HCT116 (cell line): ENCODE measurements at regions not wholly inside any gene's neighbourhood (a gene's known extent, or its start where the extent isn't known, plus 50 kb on each side); places are given as distances from the start of the nearest gene placed in this dataset.

ENCODE experiments used
- ATAC-seq: fragments of 200-7000 bp; cut with Tn5 transposase; 2 replicates; pipeline ENCODE4 v1.9.1; 2020; ENCODE audit warnings: mild to moderate bottlenecking, moderate library complexity
- BruUV-seq: library from RNA; stranded (reverse); fragments of 400-500 nt; replicated peaks from 2 replicates; lab custom pipeline; 2021; lab: Mats Ljungman, UMichigan
- CTCF ChIA-PET: fragments of 300-600 bp; sonication (Branson Sonifier 250); formaldehyde crosslinking; loops from one replicate; lab custom pipeline; 2021; ENCODE audit warnings: antibody characterized with exemption; lab: Charles Lee
- POLR2A ChIA-PET: fragments of 300-600, 350-600 bp; sonication (Branson Sonifier 250); formaldehyde crosslinking; loops from one replicate; lab custom pipeline; 2021; ENCODE audit warnings: antibody characterized with exemption; lab: Charles Lee
- RAD21 ChIA-PET, 2 experiments: fragments of 300-600 bp; sonication (Branson Sonifier 250); formaldehyde crosslinking; loops; one replicate each; lab custom pipeline; 2023; ENCODE audit warnings: low total read pairs in 2 of 2; ENCODE audit not compliant: uncharacterized antibody in 2 of 2, unreplicated experiment in 2 of 2, low non-redundant PET in 1 of 2; lab: Charles Lee
- DNase-seq: peaks from one replicate; pipeline ENCODE4 v3.0.0-alpha.2; 2010; ENCODE audit warnings: low read depth, low spot score
- H2AFZ ChIP-seq: fragments of 200-600 bp; shearing (Covaris generic), sonication (generic); 2 replicates; pipeline ENCODE4 v1.6.1; 2017; ENCODE audit warnings: low read depth, mixed run types, mixed read lengths, antibody characterized with exemption, low read length; ENCODE audit not compliant: poor library complexity, severe bottlenecking
- H3K27ac ChIP-seq: 2 replicates; pipeline ENCODE4 v1.5.1; 2012; ENCODE audit warnings: low read depth, low read length
- H3K27me3 ChIP-seq: fragments of 200-600 bp; sonication (generic); 2 replicates; pipeline ENCODE4 v1.6.1; 2016; ENCODE audit warnings: mixed run types, low read length, mixed read lengths; ENCODE audit not compliant: insufficient read depth
- H3K36me3 ChIP-seq, 2 experiments: fragments of 200-500 bp in 1 of 2; fragments of 200-600 bp in 1 of 2; sonication (Bioruptor generic) in 1 of 2; sonication (generic) in 1 of 2; 2 replicates each; pipeline versions ENCODE4 v1.5.1 to v1.6.1; 2014 to 2016; ENCODE audit warnings: low read length in 2 of 2, inconsistent platforms in 1 of 2, mixed read lengths in 1 of 2, mixed run types in 1 of 2; ENCODE audit not compliant: insufficient read depth in 2 of 2, control insufficient read depth in 1 of 2
- H3K4me1 ChIP-seq, 2 experiments: fragments of 200-600 bp in 1 of 2; sonication (generic) in 1 of 2; 2 replicates each; pipeline versions ENCODE4 v1.5.1 to v1.6.1; 2012 to 2017; ENCODE audit warnings: low read length in 2 of 2, inconsistent platforms in 1 of 2, mild to moderate bottlenecking in 1 of 2, mixed read lengths in 1 of 2, mixed run types in 1 of 2, moderate library complexity in 1 of 2; ENCODE audit not compliant: insufficient read depth in 2 of 2, control insufficient read depth in 1 of 2
- H3K4me2 ChIP-seq: fragments of 200-600 bp; sonication (generic); 2 replicates; pipeline ENCODE4 v1.6.1; 2017; ENCODE audit warnings: mixed run types, low read length, mixed read lengths
- H3K4me3 ChIP-seq, 2 experiments: fragments of 200-600 bp in 1 of 2; sonication (generic) in 1 of 2; replicated peaks in 1 of 2; 2 replicates each; pipeline ENCODE4 v1.5.1; 2011 to 2016; ENCODE audit warnings: low read length in 2 of 2, control low read depth in 1 of 2, low read depth in 1 of 2, mild to moderate bottlenecking in 1 of 2, mixed read lengths in 1 of 2, mixed run types in 1 of 2
- H3K79me2 ChIP-seq: fragments of 200-600 bp; sonication (generic); 2 replicates; pipeline ENCODE4 v1.6.1; 2017; ENCODE audit warnings: mild to moderate bottlenecking, mixed run types, low read length, moderate library complexity, mixed read lengths; ENCODE audit not compliant: insufficient read depth
- H3K9ac ChIP-seq: fragments of 200-600 bp; sonication (generic); 2 replicates; pipeline ENCODE4 v1.6.1; 2016; ENCODE audit warnings: low read length, mixed read lengths
- H3K9me2 ChIP-seq: fragments of 200-600 bp; sonication (generic), shearing (Covaris generic); 2 replicates; pipeline ENCODE4 v1.6.1; 2017; ENCODE audit warnings: mixed run types, mild to moderate bottlenecking, moderate library complexity; ENCODE audit not compliant: insufficient read depth
- H3K9me3 ChIP-seq, 2 experiments: fragments of 200-500 bp in 1 of 2; fragments of 200-600 bp in 1 of 2; sonication (Bioruptor generic) in 1 of 2; sonication (generic) in 1 of 2; 2 replicates each; pipeline ENCODE4 v1.6.1; 2014 to 2017; ENCODE audit warnings: low read length in 2 of 2, mixed read lengths in 2 of 2, inconsistent platforms in 1 of 2, low read depth in 1 of 2, mild to moderate bottlenecking in 1 of 2, mixed run types in 1 of 2, moderate library complexity in 1 of 2; ENCODE audit not compliant: control insufficient read depth in 1 of 2, insufficient read depth in 1 of 2
- H4K20me1 ChIP-seq: fragments of 200-600 bp; sonication (generic), shearing (Covaris generic); 2 replicates; pipeline ENCODE4 v1.6.1; 2017; ENCODE audit warnings: mixed run types, mild to moderate bottlenecking, moderate library complexity; ENCODE audit not compliant: insufficient read depth
- CBX3 ChIP-seq: IDR thresholded peaks from 2 replicates; pipeline ENCODE4 v1.6.1; 2012; ENCODE audit warnings: low read depth
- EGR1 ChIP-seq: IDR thresholded peaks from 2 replicates; pipeline ENCODE4 v1.6.1; 2012; ENCODE audit warnings: low read depth
- MAX ChIP-seq: IDR thresholded peaks from 2 replicates; pipeline ENCODE4 v1.6.1; 2012
- POLR2AphosphoS5 ChIP-seq: IDR thresholded peaks from 2 replicates; pipeline ENCODE4 v1.6.1; 2011; ENCODE audit warnings: mild to moderate bottlenecking, low read depth, low read length, moderate library complexity
- SRF ChIP-seq: IDR thresholded peaks from 2 replicates; pipeline ENCODE4 v1.6.1; 2012; ENCODE audit warnings: low read depth
- intact Hi-C: fragments of 100-400 bp; cut with micrococcal nuclease; formaldehyde crosslinking; loops from 2 replicates; pipeline ENCODE4 v1.10.0; 2022
- TF ChIP-seq, protein P1 (sequence below): IDR thresholded peaks from 2 replicates; pipeline ENCODE4 v1.6.1; 2011; ENCODE audit warnings: mild to moderate bottlenecking, low read length, moderate library complexity; ENCODE audit not compliant: insufficient replicate concordance; ENCODE audit errors: extremely low read depth

DNA sequence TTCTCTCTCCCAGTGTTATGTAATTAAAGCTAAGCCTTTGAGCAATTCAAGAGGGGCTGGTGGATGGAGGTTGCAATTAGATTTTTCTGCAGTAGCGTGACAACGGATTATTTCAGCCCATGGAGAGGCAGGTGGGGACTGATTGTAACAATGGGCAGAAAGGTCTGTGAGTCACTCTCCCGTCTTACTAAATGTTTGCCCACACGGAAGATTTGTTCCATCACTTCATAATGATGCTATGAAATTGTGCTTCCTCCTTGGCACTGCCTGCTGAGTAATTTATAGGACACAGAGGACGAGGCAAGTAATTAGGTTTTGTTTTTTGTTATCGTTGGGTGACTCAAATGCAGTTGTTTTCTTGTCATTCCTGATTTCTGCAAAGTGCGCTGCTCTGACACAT lies 594.5 kb upstream of the DPP6 start:
- Histone ChIP-seq H3K79me2 (no peaks in the 10 kb centered on the region), H3K4me2 (no peak overlapping the region), H2AFZ (no peak overlapping the region), H3K9ac (no peak overlapping the region), H3K4me1 (no peaks in the 10 kb centered on the region), H3K36me3 (no peaks in the 10 kb centered on the region), H3K27ac (no peak overlapping the region)
- DNase-seq: no peak
- CTCF ChIA-PET: no interaction called here
- TF ChIP-seq MAX (no peak), POLR2AphosphoS5 (no peak), SRF (no peak), CBX3 (no peak)
- TF ChIP-seq, protein P1, sequence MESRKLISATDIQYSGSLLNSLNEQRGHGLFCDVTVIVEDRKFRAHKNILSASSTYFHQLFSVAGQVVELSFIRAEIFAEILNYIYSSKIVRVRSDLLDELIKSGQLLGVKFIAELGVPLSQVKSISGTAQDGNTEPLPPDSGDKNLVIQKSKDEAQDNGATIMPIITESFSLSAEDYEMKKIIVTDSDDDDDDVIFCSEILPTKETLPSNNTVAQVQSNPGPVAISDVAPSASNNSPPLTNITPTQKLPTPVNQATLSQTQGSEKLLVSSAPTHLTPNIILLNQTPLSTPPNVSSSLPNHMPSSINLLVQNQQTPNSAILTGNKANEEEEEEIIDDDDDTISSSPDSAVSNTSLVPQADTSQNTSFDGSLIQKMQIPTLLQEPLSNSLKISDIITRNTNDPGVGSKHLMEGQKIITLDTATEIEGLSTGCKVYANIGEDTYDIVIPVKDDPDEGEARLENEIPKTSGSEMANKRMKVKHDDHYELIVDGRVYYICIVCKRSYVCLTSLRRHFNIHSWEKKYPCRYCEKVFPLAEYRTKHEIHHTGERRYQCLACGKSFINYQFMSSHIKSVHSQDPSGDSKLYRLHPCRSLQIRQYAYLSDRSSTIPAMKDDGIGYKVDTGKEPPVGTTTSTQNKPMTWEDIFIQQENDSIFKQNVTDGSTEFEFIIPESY: no peak
- TF ChIP-seq, all 23 proteins: peak for 0
- Histone ChIP-seq H3K4me3 (no peak overlapping the region), H3K27me3 (no peaks in the 10 kb centered on the region), H4K20me1 (no peaks in the 10 kb centered on the region), H3K9me3 (no peaks in the 10 kb centered on the region; a peak in 2 of 4 replicates), H3K9me2 (no peaks in the 10 kb centered on the region)
- intact Hi-C loops: no loop called here
- no TSS peak for BruUV-seq
- ChIA-PET POLR2A (no interaction called here), RAD21 (no interaction called here)
- no peak for ATAC-seq

DNA sequence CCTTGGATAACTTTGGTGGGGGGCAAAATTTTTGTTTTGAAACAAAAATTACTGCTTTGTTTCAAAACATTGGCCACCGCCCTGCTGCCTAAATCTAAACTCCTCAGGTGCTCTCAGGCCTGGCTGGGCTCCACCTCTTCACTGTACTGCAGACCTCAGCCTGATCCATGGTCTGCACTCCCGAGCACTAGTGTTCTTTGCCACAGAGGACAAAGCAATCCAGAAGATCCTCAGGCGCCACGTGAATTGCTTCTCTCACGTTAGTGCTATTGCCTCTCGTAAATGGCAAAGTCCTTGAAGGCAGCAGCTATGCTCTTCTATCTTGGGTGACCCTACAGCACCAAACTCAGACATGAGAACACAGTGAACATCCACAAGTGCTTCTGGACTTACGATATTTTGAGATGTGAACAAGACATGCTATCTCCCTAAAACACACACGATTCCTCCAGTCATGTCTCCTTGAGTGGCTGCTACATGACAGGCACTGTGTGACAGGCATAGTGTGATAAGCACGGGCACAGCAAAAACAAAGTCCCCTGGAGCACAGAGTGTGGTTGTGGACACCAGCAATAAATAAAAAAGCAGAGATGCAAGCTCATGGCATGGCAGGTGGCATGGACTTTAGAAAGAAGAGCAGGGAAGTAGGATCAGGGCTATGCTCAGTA lies 582.1 kb upstream of the DPP6 start:
- ChIA-PET RAD21 (no interaction called here), POLR2A (no interaction called here), CTCF (no interaction called here)
- DNase-seq: no peak
- Histone ChIP-seq H3K9me2 (no peaks in the 10 kb centered on the region), H2AFZ (no peak overlapping the region), H3K9me3 (peaks cover 10 to 14% of the 10 kb centered on the region in 2 experiments; a peak in 2 of 4 replicates), H3K27ac (no peak overlapping the region), H3K4me3 (no peak overlapping the region), H4K20me1 (no peaks in the 10 kb centered on the region), H3K79me2 (no peaks in the 10 kb centered on the region), H3K27me3 (no peaks in the 10 kb centered on the region), H3K4me2 (no peak overlapping the region), H3K4me1 (no peaks in the 10 kb centered on the region), H3K9ac (no peak overlapping the region), H3K36me3 (no peaks in the 10 kb centered on the region)
- TF ChIP-seq EGR1: no peak
- intact Hi-C loops: no loop called here
- ATAC-seq: no peak
- no TSS peak for BruUV-seq
